Liver (tissue), 7 donors: ENCODE measurements at regions not wholly inside any gene's neighbourhood (a gene's known extent, or its start where the extent isn't known, plus 50 kb on each side); places are given as distances from the start of the nearest gene placed in this dataset.

Experiments used
- DNase-seq: peaks from one replicate; pipeline ENCODE4 v3.0.0-alpha.2; 2017; ENCODE audit warnings: low spot score
- H3K27ac ChIP-seq, 2 donors: one replicate each; pipeline ENCODE4 v1.7.0; 2013; ENCODE audit warnings: inconsistent platforms in 2 of 2, low read length in 2 of 2, control low read depth in 1 of 2, low read depth in 1 of 2, mild to moderate bottlenecking in 1 of 2
- H3K27me3 ChIP-seq, 4 donors: one replicate each; pipeline versions ENCODE4 v1.6.1 to v1.7.0; 2013; ENCODE audit warnings: low read length in 3 of 4, inconsistent platforms in 1 of 4, mild to moderate bottlenecking in 1 of 4, moderate library complexity in 1 of 4; ENCODE audit not compliant: control insufficient read depth in 4 of 4, insufficient read depth in 4 of 4
- H3K36me3 ChIP-seq, 4 donors: one replicate each; pipeline versions ENCODE4 v1.6.1 to v1.7.0; 2013; ENCODE audit warnings: low read length in 3 of 4, mild to moderate bottlenecking in 3 of 4, low read depth in 1 of 4, moderate library complexity in 1 of 4; ENCODE audit not compliant: control insufficient read depth in 4 of 4, insufficient read depth in 3 of 4
- H3K4me1 ChIP-seq, 4 donors: one replicate each; pipeline versions ENCODE4 v1.6.1 to v1.7.0; 2013; ENCODE audit warnings: low read length in 3 of 4, mild to moderate bottlenecking in 3 of 4, moderate library complexity in 1 of 4; ENCODE audit not compliant: control insufficient read depth in 4 of 4, insufficient read depth in 4 of 4
- H3K4me3 ChIP-seq, 3 donors: one replicate each; pipeline versions ENCODE4 v1.6.1 to v1.7.0; 2013; ENCODE audit warnings: low read length in 3 of 3, control low read depth in 1 of 3, low read depth in 1 of 3, mild to moderate bottlenecking in 1 of 3
- H3K9ac ChIP-seq, 2 donors: one replicate each; pipeline ENCODE4 v1.7.0; 2013; ENCODE audit warnings: low read length in 2 of 2, mild to moderate bottlenecking in 2 of 2, moderate library complexity in 2 of 2, control low read depth in 1 of 2, low read depth in 1 of 2
- H3K9me3 ChIP-seq, 4 donors: one replicate each; pipeline versions ENCODE4 v1.6.1 to v1.7.0; 2013; ENCODE audit warnings: low read length in 3 of 4; ENCODE audit not compliant: control insufficient read depth in 4 of 4
- EGR1 ChIP-seq, 2 donors: IDR thresholded peaks; 2 replicates each; pipeline ENCODE4 v1.6.1; 2016 to 2018; ENCODE audit warnings: antibody characterized with exemption in 2 of 2, low read depth in 2 of 2
- FOXA1 ChIP-seq: IDR thresholded peaks from 2 replicates; pipeline ENCODE4 v1.6.1; 2016; ENCODE audit warnings: antibody characterized with exemption
- FOXA2 ChIP-seq: IDR thresholded peaks from 2 replicates; pipeline ENCODE4 v1.6.1; 2016; ENCODE audit warnings: antibody characterized with exemption
- GABPA ChIP-seq, 2 donors: IDR thresholded peaks in 1 of 2; conservative IDR thresholded peaks in 1 of 2; 2 replicates each; pipeline ENCODE4 v1.6.1; 2016; ENCODE audit warnings: antibody characterized with exemption in 2 of 2, mild to moderate bottlenecking in 1 of 2, moderate library complexity in 1 of 2
- HNF4A ChIP-seq, 2 donors: conservative IDR thresholded peaks; 2 replicates each; pipeline ENCODE4 v1.6.1; 2016; ENCODE audit warnings: antibody characterized with exemption in 2 of 2, mild to moderate bottlenecking in 2 of 2
- HNF4G ChIP-seq: IDR thresholded peaks from 2 replicates; pipeline ENCODE4 v1.6.1; 2016; ENCODE audit warnings: antibody characterized with exemption
- JUND ChIP-seq, 2 donors: IDR thresholded peaks; 2 replicates each; pipeline ENCODE4 v1.6.1; 2016; ENCODE audit warnings: antibody characterized with exemption in 2 of 2
- NR2F2 ChIP-seq: IDR thresholded peaks from 2 replicates; pipeline ENCODE4 v1.6.1; 2016; ENCODE audit warnings: antibody characterized with exemption
- RAD21 ChIP-seq, 2 donors: IDR thresholded peaks; 2 replicates each; pipeline ENCODE4 v1.6.1; 2016; ENCODE audit warnings: antibody characterized with exemption in 2 of 2, mild to moderate bottlenecking in 2 of 2
- RXRA ChIP-seq, 2 donors: IDR thresholded peaks; 2 replicates each; pipeline ENCODE4 v1.6.1; 2017 to 2018; ENCODE audit warnings: antibody characterized with exemption in 2 of 2, mild to moderate bottlenecking in 1 of 2
- SP1 ChIP-seq: IDR thresholded peaks from 2 replicates; pipeline ENCODE4 v1.6.1; 2018; ENCODE audit warnings: antibody characterized with exemption, mild to moderate bottlenecking
- TAF1 ChIP-seq: conservative IDR thresholded peaks from 2 replicates; pipeline ENCODE4 v1.6.1; 2016; ENCODE audit warnings: antibody characterized with exemption, mild to moderate bottlenecking
- YY1 ChIP-seq: IDR thresholded peaks from 2 replicates; pipeline ENCODE4 v1.6.1; 2016; ENCODE audit warnings: antibody characterized with exemption, mild to moderate bottlenecking
- TF ChIP-seq, protein P1 (sequence below): IDR thresholded peaks from 2 replicates; pipeline ENCODE4 v1.6.1; 2016; ENCODE audit warnings: antibody characterized with exemption, mild to moderate bottlenecking
- TF ChIP-seq, protein P2 (sequence below): IDR thresholded peaks from 2 replicates; pipeline ENCODE4 v1.6.1; 2016; ENCODE audit warnings: antibody characterized with exemption
- TF ChIP-seq, protein P3 (sequence below): IDR thresholded peaks from 2 replicates; pipeline ENCODE4 v1.6.1; 2016; ENCODE audit warnings: antibody characterized with exemption
- TF ChIP-seq, protein P4 (sequence below): fragments of 150-350 bp; IDR thresholded peaks from 2 replicates; pipeline ENCODE4 v1.5.1; 2017; ENCODE audit warnings: improper control_type of control experiment, low read depth, low read length; ENCODE audit not compliant: missing input control
- TF ChIP-seq, protein P5 (sequence below): IDR thresholded peaks from 2 replicates; pipeline ENCODE4 v1.6.1; 2016; ENCODE audit warnings: antibody characterized with exemption
- donor health status: healthy.
- donor health status: healthy.
- donor health status: healthy.
- donor health status: healthy.

DNA sequence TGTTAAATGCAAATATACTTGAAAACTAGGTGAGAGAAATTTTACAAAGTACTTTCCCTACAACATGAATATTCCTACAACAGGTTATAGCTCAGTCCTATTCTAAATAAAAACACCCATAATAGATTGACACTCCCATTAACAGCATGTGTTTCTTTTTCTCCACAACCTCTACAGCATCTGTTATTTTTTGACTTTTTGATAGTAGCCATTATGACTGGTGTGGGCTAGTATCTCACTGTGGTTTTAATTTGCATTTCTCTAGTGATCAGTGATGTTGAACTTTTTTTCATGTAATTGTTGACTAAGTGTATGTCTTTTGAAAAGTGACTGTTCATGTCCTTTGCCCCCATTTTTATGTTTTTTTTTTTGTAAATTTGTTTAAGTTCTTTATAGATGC, 1506.1 kb upstream of the CDH9 start:
- Histone ChIP-seq H3K9ac (no peak overlapping the region), H3K36me3 (no peaks in the 10 kb centered on the region), H3K4me3 (no peak overlapping the region), H3K9me3 (no peaks in the 10 kb centered on the region), H3K27ac (no peak overlapping the region), H3K4me1 (no peaks in the 10 kb centered on the region), H3K27me3 (no peaks in the 10 kb centered on the region)
- no peak for DNase-seq
- TF ChIP-seq, protein P1, sequence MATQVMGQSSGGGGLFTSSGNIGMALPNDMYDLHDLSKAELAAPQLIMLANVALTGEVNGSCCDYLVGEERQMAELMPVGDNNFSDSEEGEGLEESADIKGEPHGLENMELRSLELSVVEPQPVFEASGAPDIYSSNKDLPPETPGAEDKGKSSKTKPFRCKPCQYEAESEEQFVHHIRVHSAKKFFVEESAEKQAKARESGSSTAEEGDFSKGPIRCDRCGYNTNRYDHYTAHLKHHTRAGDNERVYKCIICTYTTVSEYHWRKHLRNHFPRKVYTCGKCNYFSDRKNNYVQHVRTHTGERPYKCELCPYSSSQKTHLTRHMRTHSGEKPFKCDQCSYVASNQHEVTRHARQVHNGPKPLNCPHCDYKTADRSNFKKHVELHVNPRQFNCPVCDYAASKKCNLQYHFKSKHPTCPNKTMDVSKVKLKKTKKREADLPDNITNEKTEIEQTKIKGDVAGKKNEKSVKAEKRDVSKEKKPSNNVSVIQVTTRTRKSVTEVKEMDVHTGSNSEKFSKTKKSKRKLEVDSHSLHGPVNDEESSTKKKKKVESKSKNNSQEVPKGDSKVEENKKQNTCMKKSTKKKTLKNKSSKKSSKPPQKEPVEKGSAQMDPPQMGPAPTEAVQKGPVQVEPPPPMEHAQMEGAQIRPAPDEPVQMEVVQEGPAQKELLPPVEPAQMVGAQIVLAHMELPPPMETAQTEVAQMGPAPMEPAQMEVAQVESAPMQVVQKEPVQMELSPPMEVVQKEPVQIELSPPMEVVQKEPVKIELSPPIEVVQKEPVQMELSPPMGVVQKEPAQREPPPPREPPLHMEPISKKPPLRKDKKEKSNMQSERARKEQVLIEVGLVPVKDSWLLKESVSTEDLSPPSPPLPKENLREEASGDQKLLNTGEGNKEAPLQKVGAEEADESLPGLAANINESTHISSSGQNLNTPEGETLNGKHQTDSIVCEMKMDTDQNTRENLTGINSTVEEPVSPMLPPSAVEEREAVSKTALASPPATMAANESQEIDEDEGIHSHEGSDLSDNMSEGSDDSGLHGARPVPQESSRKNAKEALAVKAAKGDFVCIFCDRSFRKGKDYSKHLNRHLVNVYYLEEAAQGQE = no peak
- no peak for TF ChIP-seq NR2F2
- no peak for TF ChIP-seq FOXA2
- no peak for TF ChIP-seq GABPA (IDR thresholded peaks at IDR 0.05 in 1 of 2, conservative IDR thresholded peaks at IDR 0.05 in 1 of 2)
- TF ChIP-seq, protein P2, sequence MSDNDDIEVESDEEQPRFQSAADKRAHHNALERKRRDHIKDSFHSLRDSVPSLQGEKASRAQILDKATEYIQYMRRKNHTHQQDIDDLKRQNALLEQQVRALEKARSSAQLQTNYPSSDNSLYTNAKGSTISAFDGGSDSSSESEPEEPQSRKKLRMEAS = no peak
- TF ChIP-seq, protein P3, sequence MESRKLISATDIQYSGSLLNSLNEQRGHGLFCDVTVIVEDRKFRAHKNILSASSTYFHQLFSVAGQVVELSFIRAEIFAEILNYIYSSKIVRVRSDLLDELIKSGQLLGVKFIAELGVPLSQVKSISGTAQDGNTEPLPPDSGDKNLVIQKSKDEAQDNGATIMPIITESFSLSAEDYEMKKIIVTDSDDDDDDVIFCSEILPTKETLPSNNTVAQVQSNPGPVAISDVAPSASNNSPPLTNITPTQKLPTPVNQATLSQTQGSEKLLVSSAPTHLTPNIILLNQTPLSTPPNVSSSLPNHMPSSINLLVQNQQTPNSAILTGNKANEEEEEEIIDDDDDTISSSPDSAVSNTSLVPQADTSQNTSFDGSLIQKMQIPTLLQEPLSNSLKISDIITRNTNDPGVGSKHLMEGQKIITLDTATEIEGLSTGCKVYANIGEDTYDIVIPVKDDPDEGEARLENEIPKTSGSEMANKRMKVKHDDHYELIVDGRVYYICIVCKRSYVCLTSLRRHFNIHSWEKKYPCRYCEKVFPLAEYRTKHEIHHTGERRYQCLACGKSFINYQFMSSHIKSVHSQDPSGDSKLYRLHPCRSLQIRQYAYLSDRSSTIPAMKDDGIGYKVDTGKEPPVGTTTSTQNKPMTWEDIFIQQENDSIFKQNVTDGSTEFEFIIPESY = no peak
- TF ChIP-seq HNF4A (conservative IDR thresholded peaks at IDR 0.05) = no peak
- no peak for TF ChIP-seq YY1
- TF ChIP-seq HNF4G = no peak
- TF ChIP-seq, protein P4, sequence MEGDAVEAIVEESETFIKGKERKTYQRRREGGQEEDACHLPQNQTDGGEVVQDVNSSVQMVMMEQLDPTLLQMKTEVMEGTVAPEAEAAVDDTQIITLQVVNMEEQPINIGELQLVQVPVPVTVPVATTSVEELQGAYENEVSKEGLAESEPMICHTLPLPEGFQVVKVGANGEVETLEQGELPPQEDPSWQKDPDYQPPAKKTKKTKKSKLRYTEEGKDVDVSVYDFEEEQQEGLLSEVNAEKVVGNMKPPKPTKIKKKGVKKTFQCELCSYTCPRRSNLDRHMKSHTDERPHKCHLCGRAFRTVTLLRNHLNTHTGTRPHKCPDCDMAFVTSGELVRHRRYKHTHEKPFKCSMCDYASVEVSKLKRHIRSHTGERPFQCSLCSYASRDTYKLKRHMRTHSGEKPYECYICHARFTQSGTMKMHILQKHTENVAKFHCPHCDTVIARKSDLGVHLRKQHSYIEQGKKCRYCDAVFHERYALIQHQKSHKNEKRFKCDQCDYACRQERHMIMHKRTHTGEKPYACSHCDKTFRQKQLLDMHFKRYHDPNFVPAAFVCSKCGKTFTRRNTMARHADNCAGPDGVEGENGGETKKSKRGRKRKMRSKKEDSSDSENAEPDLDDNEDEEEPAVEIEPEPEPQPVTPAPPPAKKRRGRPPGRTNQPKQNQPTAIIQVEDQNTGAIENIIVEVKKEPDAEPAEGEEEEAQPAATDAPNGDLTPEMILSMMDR = no peak
- no peak for TF ChIP-seq FOXA1
- TF ChIP-seq, protein P5, sequence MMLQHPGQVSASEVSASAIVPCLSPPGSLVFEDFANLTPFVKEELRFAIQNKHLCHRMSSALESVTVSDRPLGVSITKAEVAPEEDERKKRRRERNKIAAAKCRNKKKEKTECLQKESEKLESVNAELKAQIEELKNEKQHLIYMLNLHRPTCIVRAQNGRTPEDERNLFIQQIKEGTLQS = no peak
- TF ChIP-seq EGR1 (IDR thresholded peaks at IDR 0.05; ENCODE audit: low read depth in 2 of 2) = no peak
- no peak for TF ChIP-seq JUND (IDR thresholded peaks at IDR 0.05)
- TF ChIP-seq RXRA (IDR thresholded peaks at IDR 0.05) = no peak
- no peak for TF ChIP-seq SP1
- no peak for TF ChIP-seq RAD21 (IDR thresholded peaks at IDR 0.05)
- no peak for TF ChIP-seq TAF1
